Activated CD4-positive, alpha-beta T cell treated with anti-CD3 and anti-CD28 coated beads for 36 hours (primary cell): ENCODE measurements at regions not wholly inside any gene's neighbourhood (a gene's known extent, or its start where the extent isn't known, plus 50 kb on each side); places are given as distances from the start of the nearest gene placed in this dataset.
"Not testable (repeated sequence)": the region's sequence is repeated elsewhere in the genome, so short reads cannot be mapped to it uniquely, and the experiment has no call there.

Experiments
- ATAC-seq: fragments of 200-7000 bp; cut with Tn5 transposase; one replicate; pipeline ENCODE4 v1.10.0; 2021; ENCODE audit warnings: mild to moderate bottlenecking, moderate library complexity
- CTCF ChIA-PET: fragments of 350-600 bp; sonication (Branson Sonifier 250); formaldehyde crosslinking; loops from one replicate; lab custom pipeline; 2021; ENCODE audit warnings: antibody characterized with exemption; lab: Charles Lee
- POLR2A ChIA-PET: fragments of 350-600 bp; sonication (Branson Sonifier 250); formaldehyde crosslinking; loops from one replicate; lab custom pipeline; 2021; ENCODE audit warnings: antibody characterized with exemption, inconsistent platforms; lab: Charles Lee
- DNase-seq: peaks from one replicate; pipeline ENCODE4 v3.0.0-alpha.2; 2020
- H3K27ac Mint-ChIP-seq: one replicate; pipeline ENCODE4 v1.8.0; 2021; ENCODE audit warnings: mixed read lengths
- H3K27me3 Mint-ChIP-seq: one replicate; pipeline ENCODE4 v1.8.0; 2021; ENCODE audit warnings: mixed read lengths
- H3K36me3 Mint-ChIP-seq: one replicate; pipeline ENCODE4 v1.8.0; 2021; ENCODE audit warnings: low read depth, mixed read lengths
- H3K4me1 Mint-ChIP-seq: one replicate; pipeline ENCODE4 v1.8.0; 2021; ENCODE audit warnings: mixed read lengths
- H3K4me3 Mint-ChIP-seq: one replicate; pipeline ENCODE4 v1.8.0; 2021; ENCODE audit warnings: mild to moderate bottlenecking, moderate library complexity, mixed read lengths
- H3K9me3 Mint-ChIP-seq: one replicate; pipeline ENCODE4 v1.8.0; 2021; ENCODE audit warnings: low read depth, mixed read lengths
- intact Hi-C, 2 experiments: fragments of 100-400 bp; cut with DNase I in 1 of 2; cut with micrococcal nuclease in 1 of 2; formaldehyde crosslinking; loops; one replicate each; pipeline versions ENCODE4 v1.14.2 to v1.15.1; 2022 to 2024; cut with DNase I, micrococcal nuclease

- Mint-ChIP-seq H3K4me3 (no peak overlapping the region), H3K9me3 (no peaks in the 10 kb centered on the region), H3K27ac (no peak overlapping the region), H3K36me3 (no peaks in the 10 kb centered on the region), H3K4me1 (no peaks in the 10 kb centered on the region), H3K27me3 (no peaks in the 10 kb centered on the region)
- no peak for ATAC-seq
- ChIA-PET POLR2A (no interaction called here), CTCF (interaction anchor here (0.6 to 0.7 kb wide), 3 partner anchors 233 to 1682 kb away, joined by 3 to 4 read pairs (median 3); no protein-coding TSS in a partner anchor)
- no peak for DNase-seq
- intact Hi-C loops = no loop called here
These were observed 129.5 kb downstream of the KIF26A start for GRCh38 chr14:104267895-104268294.

- ATAC-seq (no peak), DNase-seq (no peak)
- Mint-ChIP-seq H3K4me3 (no peak overlapping the region), H3K27ac (no peak overlapping the region), H3K27me3 (no peaks in the 10 kb centered on the region), H3K36me3 (no peaks in the 10 kb centered on the region), H3K9me3 (no peaks in the 10 kb centered on the region), H3K4me1 (no peaks in the 10 kb centered on the region)
- ChIA-PET CTCF (interaction anchor here (0.6 to 0.7 kb wide), 3 partner anchors 233 to 1681 kb away, joined by 3 to 4 read pairs (median 3); no protein-coding TSS in a partner anchor), POLR2A (no interaction called here)
- intact Hi-C loops = no loop called here
These were observed 129.9 kb downstream of the KIF26A start for GRCh38 chr14:104268295-104268694.

GRCh38 chr14:104268725-104269436 is 130.5 kb downstream of the KIF26A start:
- Mint-ChIP-seq H3K9me3 (no peaks in the 10 kb centered on the region), H3K27me3 (no peaks in the 10 kb centered on the region), H3K27ac (no peak overlapping the region), H3K36me3 (no peaks in the 10 kb centered on the region), H3K4me3 (no peak overlapping the region), H3K4me1 (no peaks in the 10 kb centered on the region)
- DNase-seq = no peak
- intact Hi-C loops = no loop called here
- ATAC-seq = no peak
- ChIA-PET CTCF (interaction anchor here (0.7 kb wide), 1 partner anchor 47 kb away, joined by 4 read pairs; no protein-coding TSS in a partner anchor), POLR2A (no interaction called here)

GRCh38 chr14:104269511-104270241 is 131.3 kb downstream of the KIF26A start:
- H3K27ac Mint-ChIP-seq, DNase-seq, intact Hi-C loops, H3K36me3 Mint-ChIP-seq, H3K4me1 Mint-ChIP-seq, POLR2A ChIA-PET, ATAC-seq, H3K4me3 Mint-ChIP-seq, H3K9me3 Mint-ChIP-seq, H3K27me3 Mint-ChIP-seq: not testable (repeated sequence)
- CTCF ChIA-PET = interaction anchor here (0.7 kb wide), 1 partner anchor 47 kb away, joined by 4 read pairs; no protein-coding TSS in a partner anchor

GRCh38 chr14:104271391-104271790 is 133.0 kb downstream of the KIF26A start:
- CTCF ChIA-PET = no interaction called here
- no peaks in the 10 kb centered on the region for H3K27me3 Mint-ChIP-seq
- ATAC-seq = no peak
- no peak for DNase-seq
- POLR2A ChIA-PET = no interaction called here
- no peaks in the 10 kb centered on the region for H3K4me1 Mint-ChIP-seq
- H3K4me3 Mint-ChIP-seq = no peak overlapping the region
- H3K27ac Mint-ChIP-seq = no peak overlapping the region
- intact Hi-C loops = no loop called here
- no peaks in the 10 kb centered on the region for H3K36me3 Mint-ChIP-seq
- H3K9me3 Mint-ChIP-seq = no peaks in the 10 kb centered on the region

- no peaks in the 10 kb centered on the region for H3K9me3 Mint-ChIP-seq
- H3K27ac Mint-ChIP-seq = no peak overlapping the region
- ATAC-seq = no peak
- intact Hi-C loops = no loop called here
- no peak for DNase-seq
- H3K4me1 Mint-ChIP-seq = no peaks in the 10 kb centered on the region
- ChIA-PET POLR2A (no interaction called here), CTCF (interaction anchor here (0.6 kb wide), 1 partner anchor 1313 kb away, joined by 3 read pairs; no protein-coding TSS in a partner anchor)
- no peaks in the 10 kb centered on the region for H3K36me3 Mint-ChIP-seq
- H3K27me3 Mint-ChIP-seq = peaks cover 4% of the 10 kb centered on the region
- no peak overlapping the region for H3K4me3 Mint-ChIP-seq
These were observed 136.4 kb downstream of the KIF26A start for GRCh38 chr14:104274806-104275205.

GRCh38 chr14:104277416-104278213 is 139.2 kb downstream of the KIF26A start:
- no peak for ATAC-seq
- no peak overlapping the region for H3K4me3 Mint-ChIP-seq
- ChIA-PET POLR2A (no interaction called here), CTCF (no interaction called here)
- intact Hi-C loops = no loop called here
- DNase-seq = no peak
- no peaks in the 10 kb centered on the region for H3K9me3 Mint-ChIP-seq
- no peak overlapping the region for H3K27ac Mint-ChIP-seq
- no peaks in the 10 kb centered on the region for H3K4me1 Mint-ChIP-seq
- H3K27me3 Mint-ChIP-seq = peaks cover 4% of the 10 kb centered on the region
- no peaks in the 10 kb centered on the region for H3K36me3 Mint-ChIP-seq

GRCh38 chr14:104278214-104278534 is 139.8 kb downstream of the KIF26A start:
- Mint-ChIP-seq H3K27ac (no peak overlapping the region), H3K27me3 (peaks cover 4% of the 10 kb centered on the region)
- no peak for ATAC-seq

GRCh38 chr14:104280085-104280901 is 141.9 kb downstream of the KIF26A start:
- H3K27ac Mint-ChIP-seq = no peak overlapping the region

More at GRCh38 chr14:104278214-104278534, 139.8 kb downstream of the KIF26A start:
- Mint-ChIP-seq H3K4me1 (no peaks in the 10 kb centered on the region), H3K4me3 (no peak overlapping the region), H3K36me3 (no peaks in the 10 kb centered on the region), H3K9me3 (no peaks in the 10 kb centered on the region)
- POLR2A ChIA-PET = no interaction called here
- intact Hi-C loops = no loop called here
- DNase-seq = no peak
- CTCF ChIA-PET = no interaction called here

GRCh38 chr14:104280902-104281767 is 142.7 kb downstream of the KIF26A start:
- no peak overlapping the region for H3K27ac Mint-ChIP-seq
- no peaks in the 10 kb centered on the region for H3K4me1 Mint-ChIP-seq
- ATAC-seq (no peak), DNase-seq (no peak)
- no peaks in the 10 kb centered on the region for H3K36me3 Mint-ChIP-seq
- intact Hi-C loops = no loop called here
- H3K9me3 Mint-ChIP-seq = no peaks in the 10 kb centered on the region
- ChIA-PET POLR2A (no interaction called here), CTCF (interaction anchor here (0.6 kb wide), 1 partner anchor 345 kb away, joined by 3 read pairs; no protein-coding TSS in a partner anchor)
- peaks cover 4% of the 10 kb centered on the region for H3K27me3 Mint-ChIP-seq
- no peak overlapping the region for H3K4me3 Mint-ChIP-seq

More at GRCh38 chr14:104280085-104280901, 141.9 kb downstream of the KIF26A start:
- ChIA-PET CTCF (no interaction called here), POLR2A (no interaction called here)
- H3K27me3 Mint-ChIP-seq = peaks cover 4% of the 10 kb centered on the region
- H3K36me3 Mint-ChIP-seq = no peaks in the 10 kb centered on the region
- no peaks in the 10 kb centered on the region for H3K9me3 Mint-ChIP-seq
- no peak for DNase-seq
- no peaks in the 10 kb centered on the region for H3K4me1 Mint-ChIP-seq
- H3K4me3 Mint-ChIP-seq = no peak overlapping the region
- ATAC-seq = no peak
- intact Hi-C loops = no loop called here
